ENCODE measurements at regions not wholly inside any gene's neighbourhood (a gene's known extent, or its start where the extent isn't known, plus 50 kb on each side); places are given as distances from the start of the nearest gene placed in this dataset.
A peak's percentile ranks its signal among the peaks of the same experiment; 100 is the strongest.

DNA sequence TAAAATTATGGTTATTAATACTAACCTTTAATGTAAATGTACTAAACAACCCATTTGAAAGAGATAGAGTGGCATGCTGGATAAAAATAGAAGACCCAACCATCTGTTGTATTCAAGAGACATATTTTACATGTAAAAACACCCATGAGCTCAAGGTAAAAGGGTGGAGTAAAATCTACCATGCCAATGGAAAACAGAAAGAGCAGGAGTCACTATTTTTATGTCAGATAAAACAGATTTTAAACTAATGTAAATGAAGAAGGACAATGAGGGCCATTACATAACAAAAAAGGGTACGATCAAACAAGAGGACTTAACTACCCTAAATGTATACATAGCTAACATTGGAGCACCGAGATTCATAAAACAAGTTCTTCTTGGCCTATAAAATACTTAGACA lies 66.3 kb downstream of the ITM2A start:
- no peak for DNase-seq

DNA sequence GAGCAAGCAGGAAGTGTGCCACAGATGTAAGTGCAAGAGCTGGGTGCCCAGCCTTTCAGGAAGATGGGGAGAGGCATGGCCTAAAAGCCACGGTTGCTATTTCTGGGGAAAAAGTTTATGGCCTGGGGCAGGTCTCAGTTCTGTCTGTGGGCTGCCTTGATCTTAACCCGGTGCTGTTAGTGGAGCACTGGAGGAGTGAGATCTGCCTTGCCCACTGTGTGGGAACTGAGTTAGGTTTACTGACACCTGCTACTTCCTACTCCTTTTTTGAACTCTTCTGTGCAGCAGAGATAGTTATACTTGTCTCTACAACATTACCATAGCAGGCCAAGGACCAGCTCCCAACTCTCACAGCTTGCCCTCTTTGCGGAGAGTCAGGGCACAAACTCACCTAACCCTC lies 76.5 kb downstream of the ITM2A start:
- no peak for DNase-seq

DNA sequence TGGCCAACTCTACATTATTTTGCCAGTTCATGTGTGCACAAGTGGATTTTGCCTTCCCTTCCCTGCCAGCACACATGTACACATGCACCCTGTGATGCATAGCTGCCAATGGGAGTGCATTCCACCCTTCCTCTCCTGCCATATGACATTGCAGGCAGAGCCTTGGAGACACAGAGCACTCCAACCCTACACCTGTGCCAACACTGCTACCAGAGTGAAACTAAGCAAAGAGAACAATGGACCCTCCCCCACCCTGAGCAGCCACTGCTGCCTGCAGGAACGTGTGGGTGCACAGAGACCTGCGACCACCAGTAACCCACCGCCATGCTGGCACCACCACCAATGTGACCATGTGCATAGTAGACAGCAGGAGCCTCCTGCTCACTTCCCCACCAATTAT lies 78.4 kb downstream of the ITM2A start:
- DNase-seq = no peak

DNA sequence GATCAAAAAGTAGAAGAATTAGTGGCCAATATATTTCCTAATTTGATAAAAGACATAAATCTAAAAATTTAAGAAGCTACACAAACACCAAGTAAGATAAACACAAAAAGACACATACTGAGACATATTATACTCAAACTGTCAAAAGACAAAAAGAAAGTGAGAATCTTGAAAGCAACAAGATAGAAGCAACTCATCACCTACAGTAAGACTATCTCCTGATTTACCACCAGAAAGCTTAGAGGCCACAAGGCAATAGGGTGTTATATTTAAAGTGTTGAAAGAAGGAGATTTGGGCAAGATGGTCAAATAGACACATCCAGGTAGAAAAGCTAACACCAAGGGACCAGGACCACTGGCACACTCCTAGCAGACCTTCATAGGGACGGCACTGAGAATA lies 79.4 kb downstream of the ITM2A start:
- DNase-seq = no peak

DNA sequence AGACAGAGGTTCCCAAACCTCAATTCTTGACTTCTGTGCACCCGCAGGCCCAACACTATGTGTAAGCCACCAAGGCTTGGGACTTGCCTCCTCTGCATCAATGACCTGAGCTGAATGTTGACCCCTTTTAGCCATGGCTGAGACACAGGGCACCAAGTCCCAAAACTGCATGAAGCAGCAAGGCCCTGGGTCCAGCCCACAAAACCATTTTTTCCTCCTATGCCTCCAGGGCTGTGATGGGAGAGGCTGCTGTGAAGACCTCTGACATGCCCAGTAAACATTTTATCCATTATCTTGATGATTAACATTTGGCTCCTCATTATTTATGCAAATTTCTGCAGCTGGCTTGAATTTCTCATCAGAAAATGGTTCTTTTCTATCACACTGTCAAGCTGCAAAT lies 85.4 kb downstream of the ITM2A start:
- no peak for DNase-seq

DNA sequence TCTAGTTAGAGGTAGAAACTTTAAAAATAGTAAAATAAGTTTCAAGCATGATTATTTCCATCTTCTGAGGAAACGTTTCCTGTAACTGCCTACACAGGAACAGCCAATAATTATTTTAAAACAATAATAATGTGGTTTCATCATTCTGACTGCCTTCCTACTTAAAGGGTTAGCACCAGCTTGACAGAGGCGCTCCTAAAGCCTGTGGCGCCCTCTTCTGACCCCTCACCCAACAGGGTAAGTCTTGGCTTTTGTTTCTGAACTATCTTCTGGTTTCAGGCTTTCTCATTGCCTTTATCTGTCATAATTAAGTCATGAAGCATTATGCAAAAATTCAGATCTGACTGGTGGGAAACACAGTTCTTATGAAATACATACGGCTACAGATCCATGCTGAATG lies 96.7 kb downstream of the ITM2A start:
- peak; percentile 70 for DNase-seq

DNA sequence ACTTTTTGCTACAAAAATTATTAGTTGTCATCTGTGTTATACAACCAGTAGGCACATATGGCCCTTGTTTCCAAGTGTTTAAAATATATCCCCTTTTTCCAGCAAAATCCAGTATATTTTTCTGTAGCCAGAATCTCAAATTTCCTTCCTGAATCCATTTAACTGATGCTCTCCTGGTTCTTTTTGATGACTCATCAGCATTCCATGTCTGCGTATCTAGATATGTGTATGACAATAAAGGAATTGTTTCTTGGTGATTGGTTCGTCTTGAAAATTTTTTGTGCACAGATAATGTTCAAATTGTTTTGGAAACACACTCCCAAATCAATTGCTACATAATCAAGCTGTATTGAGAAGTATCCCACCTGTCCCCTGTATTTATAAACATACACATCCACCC lies 98.3 kb downstream of the ITM2A start:
- DNase-seq = no peak

DNA sequence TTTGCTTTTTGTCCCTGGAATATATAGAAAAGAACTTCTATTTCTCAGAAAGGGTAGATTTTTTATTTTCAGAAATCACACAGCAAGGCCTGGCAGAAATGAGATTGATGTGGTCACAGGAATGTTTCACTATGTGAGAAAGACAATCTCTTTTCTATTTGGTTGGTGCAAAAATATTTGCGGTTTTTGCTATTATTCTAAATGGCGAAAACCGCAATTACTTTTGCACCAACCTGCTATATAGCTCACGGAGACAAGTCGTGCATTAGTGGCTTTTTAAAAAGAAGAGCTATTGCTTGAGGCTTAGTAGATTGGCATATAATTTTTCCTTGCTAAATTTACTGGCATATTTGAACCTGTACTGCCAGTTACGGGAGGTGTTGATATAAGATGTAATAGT lies 100.4 kb downstream of the ITM2A start:
- no peak for DNase-seq

DNA sequence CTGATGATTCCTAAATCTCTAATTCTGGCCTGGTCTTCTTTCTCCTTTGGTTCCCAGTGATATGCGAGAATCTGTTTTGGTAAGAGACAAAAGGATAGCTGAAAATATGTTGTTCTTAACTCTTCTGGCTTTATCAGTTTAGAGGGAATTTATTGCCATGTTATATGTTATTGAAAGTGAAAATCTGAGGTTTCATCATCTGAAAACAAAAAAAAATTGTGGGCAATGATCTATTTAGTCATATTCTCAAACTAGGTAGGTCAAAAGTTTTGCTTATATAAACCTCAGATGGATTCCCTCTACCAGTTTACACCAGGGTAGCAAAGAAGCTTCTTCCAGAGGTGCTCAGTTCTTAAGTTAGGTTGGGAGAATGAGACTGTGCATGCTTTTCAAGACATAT lies 103.6 kb downstream of the ITM2A start:
- no peak for DNase-seq

DNA sequence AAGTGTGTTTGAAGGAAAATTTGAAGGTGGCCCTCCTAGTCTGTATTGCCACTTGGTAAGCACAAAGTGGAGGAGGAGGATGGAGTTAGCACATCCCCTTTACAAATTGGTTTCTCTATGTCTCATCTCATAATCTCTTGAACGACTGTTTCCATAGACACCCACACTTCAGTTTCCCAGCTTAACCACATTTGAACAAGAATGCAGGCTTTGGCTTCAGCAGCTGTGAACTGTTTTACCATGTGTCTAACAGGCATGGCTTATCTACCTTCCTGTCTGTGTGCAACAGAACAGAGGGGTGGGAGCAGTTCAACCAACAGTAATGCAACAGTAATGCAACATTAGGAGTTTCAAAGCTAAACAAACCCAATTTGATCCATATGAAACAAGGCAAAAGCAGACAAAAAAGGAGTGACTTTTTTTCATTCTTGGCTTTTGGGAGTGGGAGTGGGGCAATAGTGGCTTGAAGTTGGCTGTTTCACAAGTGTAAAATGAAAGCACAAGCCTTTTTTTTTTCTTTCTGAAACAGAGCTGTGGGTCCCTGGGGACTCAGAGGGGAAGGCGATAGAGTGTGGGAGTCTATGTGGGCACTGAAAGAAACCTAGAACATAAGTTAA lies 108.0 kb downstream of the ITM2A start:
- peak; percentile 94 for DNase-seq

DNA sequence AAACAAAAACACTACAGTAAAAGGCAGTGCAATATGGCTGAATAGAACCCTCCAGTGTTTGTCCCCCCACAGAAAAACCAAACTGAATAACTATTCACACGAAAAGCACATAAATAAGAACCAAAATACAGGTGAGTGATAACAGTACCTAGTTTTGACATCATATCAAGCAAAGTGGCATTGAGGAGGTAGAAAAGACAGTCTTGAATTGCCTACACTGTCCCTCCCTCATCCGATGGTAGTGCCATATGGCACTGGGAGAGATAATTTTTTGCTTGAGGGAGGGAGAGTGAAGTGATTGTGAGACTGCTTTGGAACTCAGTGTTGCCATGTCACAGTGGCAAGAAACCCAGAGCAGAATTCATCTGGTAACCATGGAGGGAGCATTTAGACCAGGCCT lies 99.2 kb downstream of the GPR174 start:
- DNase-seq = no peak

DNA sequence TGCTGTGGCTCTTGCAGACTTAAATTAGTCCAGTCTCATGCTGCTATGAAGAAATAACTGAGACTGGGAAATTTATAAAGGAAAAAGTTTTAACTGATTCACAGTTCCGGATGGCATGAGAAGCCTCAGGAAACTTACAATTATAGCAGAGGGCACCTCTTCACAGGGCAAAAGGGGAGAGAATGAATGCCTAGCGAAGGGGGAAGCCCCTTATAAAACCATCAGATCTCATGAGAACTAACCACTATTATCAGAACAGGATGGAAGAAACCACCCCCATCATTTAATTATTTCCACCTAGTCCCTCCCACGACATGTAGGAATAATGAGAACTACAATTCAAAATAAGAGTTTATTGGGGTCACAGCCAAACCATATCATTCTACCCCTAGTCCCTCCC lies 91.4 kb downstream of the GPR174 start:
- DNase-seq = no peak

DNA sequence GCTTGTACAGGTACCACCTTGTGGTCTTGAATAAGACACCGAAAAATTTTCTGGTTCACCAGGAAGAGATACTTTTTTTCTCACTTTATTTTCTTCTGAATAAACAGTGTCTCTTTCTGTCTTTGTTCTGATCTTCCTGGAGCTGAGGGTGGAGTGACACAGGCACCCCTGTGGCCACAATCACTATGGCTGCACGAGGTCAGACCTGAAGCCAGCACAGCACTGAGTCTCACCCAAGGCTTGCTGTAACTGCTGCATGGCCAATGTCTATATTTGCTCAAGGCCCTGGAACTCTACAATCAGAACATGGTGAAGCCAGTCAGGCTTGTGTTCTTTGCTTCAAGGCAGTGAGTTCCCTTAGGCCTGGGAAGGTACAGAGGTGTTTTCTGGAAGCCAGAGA lies 87.2 kb downstream of the GPR174 start:
- no peak for DNase-seq

All from GDM1 (cell line).